ENCODE measurements at regions not wholly inside any gene's neighbourhood (a gene's known extent, or its start where the extent isn't known, plus 50 kb on each side); places are given as distances from the start of the nearest gene placed in this dataset.

DNA sequence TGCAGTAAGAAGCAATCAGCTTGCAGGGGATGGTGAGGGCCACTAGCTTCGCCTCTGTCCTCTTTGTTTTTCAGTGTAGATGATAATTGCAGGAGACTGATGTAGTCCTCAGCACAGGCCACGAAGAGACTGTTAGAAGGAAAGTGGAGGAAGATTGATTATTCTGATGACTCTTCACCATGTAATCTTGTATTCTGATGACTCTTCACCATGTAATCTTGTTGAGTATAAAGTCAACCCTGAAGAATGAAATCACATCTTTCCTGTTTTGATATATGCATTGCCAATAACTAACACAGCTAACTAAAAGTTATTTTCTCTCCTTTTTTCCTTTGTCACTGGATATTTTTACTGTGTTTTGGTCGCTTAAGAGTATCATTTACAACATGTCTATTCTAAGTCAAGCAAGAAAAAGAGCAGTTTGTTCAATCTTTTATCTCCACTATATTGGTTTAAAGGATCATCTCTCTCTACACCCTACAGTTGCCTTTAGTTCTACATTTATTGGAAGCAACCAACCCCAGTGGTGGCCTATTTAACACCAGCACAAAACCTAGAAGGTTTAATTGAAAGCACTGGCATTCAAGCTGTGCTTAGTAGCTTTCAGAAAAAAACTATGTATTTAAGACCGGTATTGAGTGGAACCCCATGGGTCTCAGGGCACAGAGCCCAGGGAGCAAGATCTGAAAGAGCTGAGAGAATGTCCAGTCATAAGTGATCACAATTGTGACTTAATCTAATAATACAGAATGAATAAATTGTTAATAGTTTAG is 107.2 kb upstream of the BTBD3 start:
- TF ChIP-seq, protein P1, sequence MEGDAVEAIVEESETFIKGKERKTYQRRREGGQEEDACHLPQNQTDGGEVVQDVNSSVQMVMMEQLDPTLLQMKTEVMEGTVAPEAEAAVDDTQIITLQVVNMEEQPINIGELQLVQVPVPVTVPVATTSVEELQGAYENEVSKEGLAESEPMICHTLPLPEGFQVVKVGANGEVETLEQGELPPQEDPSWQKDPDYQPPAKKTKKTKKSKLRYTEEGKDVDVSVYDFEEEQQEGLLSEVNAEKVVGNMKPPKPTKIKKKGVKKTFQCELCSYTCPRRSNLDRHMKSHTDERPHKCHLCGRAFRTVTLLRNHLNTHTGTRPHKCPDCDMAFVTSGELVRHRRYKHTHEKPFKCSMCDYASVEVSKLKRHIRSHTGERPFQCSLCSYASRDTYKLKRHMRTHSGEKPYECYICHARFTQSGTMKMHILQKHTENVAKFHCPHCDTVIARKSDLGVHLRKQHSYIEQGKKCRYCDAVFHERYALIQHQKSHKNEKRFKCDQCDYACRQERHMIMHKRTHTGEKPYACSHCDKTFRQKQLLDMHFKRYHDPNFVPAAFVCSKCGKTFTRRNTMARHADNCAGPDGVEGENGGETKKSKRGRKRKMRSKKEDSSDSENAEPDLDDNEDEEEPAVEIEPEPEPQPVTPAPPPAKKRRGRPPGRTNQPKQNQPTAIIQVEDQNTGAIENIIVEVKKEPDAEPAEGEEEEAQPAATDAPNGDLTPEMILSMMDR (IDR thresholded peaks at IDR 0.05; ENCODE audit: unreplicated experiment in 3 of 3), result no peak
- H3K36me3 Mint-ChIP-seq (ENCODE audit: low read depth), result no peaks in the 10 kb centered on the region
- no peaks in the 10 kb centered on the region for H3K27me3 Mint-ChIP-seq (ENCODE audit: low read depth)
- H3K9me3 Mint-ChIP-seq, result no peaks in the 10 kb centered on the region
- H3K27ac Mint-ChIP-seq, result no peak overlapping the region
- peaks cover 11% of the 10 kb centered on the region for H3K4me1 Mint-ChIP-seq
- no peak overlapping the region for H3K4me3 Mint-ChIP-seq

- Mint-ChIP-seq H3K9me3 (no peaks in the 10 kb centered on the region), H3K27me3 (ENCODE audit: low read depth) (no peaks in the 10 kb centered on the region), H3K27ac (no peak overlapping the region), H3K36me3 (ENCODE audit: low read depth) (no peaks in the 10 kb centered on the region), H3K4me3 (no peak overlapping the region), H3K4me1 (peaks cover under 1% of the 10 kb centered on the region)
- TF ChIP-seq, protein P1 (IDR thresholded peaks at IDR 0.05; ENCODE audit: unreplicated experiment in 3 of 3), result no peak
These were observed 104.4 kb upstream of the BTBD3 start for GRCh38 chr20:11813106-11813890.

DNA sequence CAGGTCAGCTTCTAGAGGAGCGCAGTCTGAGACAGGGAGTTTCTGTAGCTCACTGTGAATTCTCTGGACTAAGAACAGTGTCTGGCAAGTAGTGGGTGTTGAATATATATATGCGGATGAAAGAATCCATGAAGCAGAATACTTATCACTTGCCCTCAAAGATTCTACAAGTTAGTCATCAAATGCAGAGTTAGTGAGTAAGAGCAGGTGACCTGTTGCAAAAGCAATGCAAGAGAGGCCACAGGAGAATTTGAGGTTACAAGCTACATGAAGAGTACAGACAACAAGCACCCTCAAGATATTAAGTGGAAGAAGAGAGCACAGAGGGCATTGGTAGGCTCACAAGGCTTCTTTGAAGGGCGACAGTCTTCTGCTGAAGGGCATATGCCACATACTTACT is 103.4 kb upstream of the BTBD3 start:
- TF ChIP-seq, protein P1 (IDR thresholded peaks at IDR 0.05; ENCODE audit: unreplicated experiment in 3 of 3), result no peak
- Mint-ChIP-seq H3K4me3 (no peak overlapping the region), H3K27me3 (ENCODE audit: low read depth) (no peaks in the 10 kb centered on the region), H3K9me3 (no peaks in the 10 kb centered on the region), H3K27ac (no peak overlapping the region), H3K4me1 (no peaks in the 10 kb centered on the region), H3K36me3 (ENCODE audit: low read depth) (no peaks in the 10 kb centered on the region)

- Mint-ChIP-seq H3K9me3 (no peaks in the 10 kb centered on the region), H3K36me3 (ENCODE audit: low read depth) (no peaks in the 10 kb centered on the region), H3K4me3 (no peak overlapping the region), H3K27me3 (ENCODE audit: low read depth) (no peaks in the 10 kb centered on the region), H3K4me1 (peaks cover 5% of the 10 kb centered on the region), H3K27ac (no peak overlapping the region)
- TF ChIP-seq, protein P1 (IDR thresholded peaks at IDR 0.05; ENCODE audit: unreplicated experiment in 3 of 3), result no peak
These were observed 96.9 kb upstream of the BTBD3 start for GRCh38 chr20:11820838-11821237.

DNA sequence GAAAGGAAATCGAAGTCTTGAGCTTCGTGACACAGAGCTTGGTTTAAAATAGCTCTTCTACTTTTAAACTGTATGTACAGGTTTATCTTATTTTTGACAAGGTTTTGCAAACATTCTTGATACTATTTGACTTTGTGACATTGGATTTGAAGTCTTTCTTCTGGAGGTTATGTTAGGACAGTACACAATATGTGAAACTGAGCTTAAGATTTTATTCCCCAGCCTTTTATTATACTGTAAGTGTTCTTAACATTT is 95.2 kb upstream of the BTBD3 start:
- peaks cover 3% of the 10 kb centered on the region for H3K9me3 Mint-ChIP-seq
- no peaks in the 10 kb centered on the region for H3K27me3 Mint-ChIP-seq (ENCODE audit: low read depth)
- H3K27ac Mint-ChIP-seq, result peak overlapping the region in 1 of 3 experiments; percentile 42

More for the DNA sequence above, 95.2 kb upstream of the BTBD3 start:
- Mint-ChIP-seq H3K4me1 (peaks cover 5% of the 10 kb centered on the region), H3K4me3 (no peak overlapping the region), H3K36me3 (ENCODE audit: low read depth) (no peaks in the 10 kb centered on the region)
- TF ChIP-seq, protein P1 (IDR thresholded peaks at IDR 0.05; ENCODE audit: unreplicated experiment in 3 of 3), result no peak

All from nephron (organoid).